HG02973 (cell line): ENCODE measurements at regions not wholly inside any gene's neighbourhood (a gene's known extent, or its start where the extent isn't known, plus 50 kb on each side); places are given as distances from the start of the nearest gene placed in this dataset.
A peak's percentile ranks its signal among the peaks of the same experiment; 100 is the strongest.
"Not testable (repeated sequence)": the region's sequence is repeated elsewhere in the genome, so short reads cannot be mapped to it uniquely, and the experiment has no call there.

ENCODE experiments used
- ATAC-seq: cut with Tn5 transposase; IDR thresholded peaks from one replicate; pipeline ENCODE4 v1.9.1; 2021; ENCODE audit warnings: moderate library complexity; ENCODE audit not compliant: unreplicated experiment

DNA sequence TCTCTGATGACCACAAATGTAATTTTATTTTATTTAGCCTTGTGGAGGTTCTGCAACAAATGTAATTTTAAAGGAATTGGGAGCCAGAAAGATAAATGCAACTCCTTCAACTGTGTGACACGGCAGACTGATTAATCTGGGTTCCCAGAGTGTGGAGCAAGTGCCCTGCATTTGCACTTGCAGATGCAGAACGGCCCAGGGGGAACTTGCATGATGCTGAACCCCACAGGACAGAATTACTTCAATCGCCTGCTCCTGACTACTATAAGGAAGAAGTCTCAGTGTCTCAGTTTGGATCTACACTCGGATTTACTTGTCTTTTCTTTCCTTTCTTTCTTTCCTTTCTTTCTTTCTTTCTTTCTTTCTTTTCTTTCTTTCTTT is 107.2 kb upstream of the ACBD5 start:
- not testable (repeated sequence) for ATAC-seq

DNA sequence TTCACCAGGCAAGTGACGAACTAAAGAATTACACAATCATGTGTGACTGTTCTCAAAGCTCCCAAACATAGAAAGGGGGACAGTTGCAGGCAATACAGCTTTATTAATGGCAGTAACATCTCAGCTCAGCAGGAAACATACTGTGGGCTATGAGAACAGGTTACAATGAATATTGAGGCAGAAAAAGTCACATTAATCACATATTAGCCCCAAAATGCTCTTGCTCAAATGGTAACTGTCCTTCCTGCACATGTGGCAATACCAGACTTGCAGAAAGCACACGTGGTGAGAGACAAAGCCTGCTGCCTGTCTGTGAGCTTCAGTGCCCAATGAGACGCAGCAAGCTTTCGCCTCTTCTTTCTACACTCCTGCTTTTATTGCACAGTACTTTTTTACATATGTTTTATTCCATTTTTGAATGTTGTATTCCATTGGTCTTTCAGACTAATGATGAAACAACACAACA is 104.9 kb upstream of the ACBD5 start:
- ATAC-seq: peak; percentile 49

DNA sequence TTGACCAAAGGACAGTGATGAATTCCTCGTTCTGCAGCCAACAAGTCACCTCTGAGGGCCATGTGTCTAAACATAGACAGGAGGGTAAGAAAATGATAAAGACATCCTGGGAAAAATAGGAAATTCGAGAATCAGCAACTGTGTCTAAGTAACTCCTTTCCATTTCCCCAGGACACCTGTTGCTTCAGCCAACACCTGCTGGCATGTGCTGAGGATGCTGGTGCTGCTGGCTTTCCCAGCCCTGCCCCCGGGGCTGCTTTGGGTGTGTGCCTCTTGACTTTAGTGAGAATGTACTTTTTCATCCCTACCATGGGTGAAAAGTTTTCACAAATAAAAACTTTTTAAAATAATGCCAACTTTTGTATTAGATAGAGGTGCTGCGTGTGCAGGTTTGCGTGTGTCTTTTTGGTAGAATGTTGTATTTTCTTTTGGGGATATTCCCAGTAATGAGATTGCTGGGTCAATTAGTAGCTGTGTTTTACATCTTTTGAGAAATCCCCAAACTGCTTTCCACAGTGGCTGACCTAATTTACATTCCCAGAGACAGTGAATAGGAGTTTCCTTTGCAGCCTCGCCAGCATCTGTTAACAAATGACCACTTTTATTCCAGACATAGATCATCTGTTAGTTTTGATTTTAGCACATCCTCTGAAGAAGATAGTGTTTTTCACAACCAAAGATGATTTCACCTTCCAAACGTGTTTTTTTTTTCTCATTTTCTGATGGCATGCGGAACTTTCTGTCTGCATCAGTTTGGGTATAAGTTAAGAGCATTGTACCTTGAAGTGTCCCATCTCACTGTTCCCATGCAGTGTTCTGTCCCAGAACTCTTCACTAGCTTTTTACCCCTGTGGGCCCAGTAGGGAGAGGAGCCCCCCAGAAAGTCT is 104.2 kb upstream of the ACBD5 start:
- peak; percentile 34 for ATAC-seq

DNA sequence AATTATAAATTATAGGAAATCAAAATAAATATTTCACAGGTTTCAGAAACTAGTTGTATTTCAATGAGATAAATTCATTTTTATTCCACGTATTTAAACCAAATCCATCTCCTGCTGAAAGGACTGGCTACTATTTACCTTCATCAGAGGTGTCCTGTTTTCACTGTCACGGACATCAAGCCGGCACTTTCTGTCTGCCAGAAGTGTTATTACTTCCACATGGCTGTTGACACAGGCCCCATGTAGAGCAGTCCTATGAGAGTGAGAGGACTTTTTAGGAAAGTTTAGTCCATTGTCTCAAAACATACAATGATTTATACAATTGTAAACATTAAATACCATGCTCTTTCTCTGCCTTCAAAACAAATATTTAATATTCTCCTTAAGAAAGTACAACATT is 100.4 kb upstream of the ACBD5 start:
- ATAC-seq: no peak

DNA sequence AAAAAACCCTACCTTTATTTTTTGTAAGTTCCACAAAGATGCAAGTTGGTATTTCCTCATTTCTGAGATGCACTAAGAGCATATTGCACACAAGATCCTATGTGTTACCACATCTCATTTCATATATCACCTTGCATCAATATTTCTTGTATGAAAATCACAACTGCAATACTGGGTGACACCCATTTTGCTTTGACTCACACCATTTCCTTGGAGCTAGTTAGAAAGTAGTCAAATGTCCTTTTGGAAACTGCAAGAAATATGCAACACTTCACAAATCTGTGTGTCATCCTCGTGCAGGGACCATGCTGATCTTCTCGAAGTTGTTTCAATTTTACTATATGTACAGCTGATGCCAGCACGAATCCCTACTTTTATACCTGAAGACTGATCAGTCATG is 94.6 kb upstream of the ACBD5 start:
- not testable (repeated sequence) for ATAC-seq

DNA sequence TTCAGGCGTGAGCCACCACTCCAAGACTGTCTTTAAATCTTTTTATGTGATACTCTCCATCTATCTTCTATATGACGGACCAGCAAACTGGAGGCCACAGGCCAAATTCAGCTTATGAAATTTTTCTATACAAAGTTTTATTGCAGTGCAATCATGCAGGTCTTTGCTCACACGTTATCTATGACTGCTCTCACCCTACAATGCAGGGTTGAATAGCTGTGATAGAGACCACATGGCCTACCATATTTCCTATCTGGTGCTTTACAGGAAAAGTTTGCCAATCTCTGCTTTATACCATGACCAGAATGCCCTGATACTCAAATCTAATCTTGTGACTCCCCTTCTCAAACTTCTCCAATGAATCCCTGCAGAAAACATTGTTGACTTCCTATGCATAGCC is 89.5 kb upstream of the ACBD5 start:
- no peak for ATAC-seq

DNA sequence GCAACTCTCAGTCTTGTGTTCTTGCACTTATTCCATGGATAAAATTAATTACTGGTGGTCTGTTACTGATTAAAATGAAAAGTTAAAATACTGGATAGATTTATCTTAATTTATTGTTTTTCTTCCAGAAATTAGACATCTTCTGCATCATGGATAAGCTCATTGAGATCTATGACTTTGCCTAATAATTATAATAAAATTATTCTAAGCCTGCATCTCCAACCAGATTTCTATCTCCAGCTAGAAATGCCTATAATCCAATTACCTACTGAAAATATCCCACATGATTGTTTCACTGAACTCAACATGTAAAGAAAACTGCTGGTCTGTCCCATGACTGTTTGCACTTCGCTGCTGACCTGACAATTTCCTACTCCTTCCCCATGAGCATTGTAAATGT is 88.3 kb upstream of the ACBD5 start:
- no peak for ATAC-seq

DNA sequence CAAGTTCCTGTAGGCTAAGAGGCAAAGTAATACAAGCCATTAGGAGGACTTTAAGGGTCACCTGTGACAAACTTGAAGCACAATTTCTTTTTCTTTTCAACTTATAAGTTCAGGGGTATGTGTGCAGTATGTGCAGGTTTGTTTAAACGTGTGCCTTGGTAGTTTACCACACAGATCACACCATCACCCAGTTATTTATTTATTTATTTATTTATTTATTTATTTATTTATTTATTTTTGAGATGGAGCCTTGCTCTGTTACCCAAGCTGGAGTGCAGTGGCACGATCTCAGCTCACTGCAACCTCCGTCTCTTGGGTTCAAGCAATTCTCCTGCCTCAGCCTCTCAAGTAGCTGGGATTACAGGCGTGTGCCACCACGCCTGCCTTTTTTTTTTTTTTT is 86.2 kb upstream of the ACBD5 start:
- not testable (repeated sequence) for ATAC-seq

DNA sequence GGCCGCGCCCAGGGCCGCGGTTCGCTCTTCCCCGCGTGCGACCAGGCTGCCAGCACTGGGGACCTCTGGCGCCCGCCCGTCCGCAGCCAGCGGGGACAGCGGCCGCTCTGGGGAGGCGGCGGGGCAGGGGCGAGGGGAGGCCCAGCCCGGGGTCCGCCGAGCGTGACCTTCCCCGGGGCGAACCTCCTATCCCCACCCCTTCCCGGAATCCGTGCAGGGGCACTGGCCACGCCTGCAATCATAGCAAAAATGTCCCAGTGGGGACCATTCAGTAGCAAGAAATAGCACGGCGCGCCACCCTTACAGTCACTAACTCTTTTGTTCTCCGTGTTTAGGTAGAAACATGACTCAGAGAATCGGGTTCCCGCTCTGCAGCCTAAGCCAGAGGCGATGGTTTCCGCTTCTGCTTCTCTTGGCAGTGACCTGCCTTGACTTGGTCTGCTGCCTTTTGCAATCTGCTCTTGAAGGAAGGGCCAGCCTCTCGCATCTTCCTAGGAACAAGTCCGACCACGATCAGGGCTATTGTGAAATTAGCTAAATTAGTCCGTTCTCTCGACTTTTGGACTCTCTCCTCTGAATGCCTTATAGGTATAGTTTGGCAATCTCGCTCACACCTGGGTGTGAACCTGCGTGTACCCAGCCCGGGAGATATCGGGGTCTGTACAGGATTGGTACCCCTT is 79.3 kb upstream of the ACBD5 start:
- ATAC-seq: no peak

DNA sequence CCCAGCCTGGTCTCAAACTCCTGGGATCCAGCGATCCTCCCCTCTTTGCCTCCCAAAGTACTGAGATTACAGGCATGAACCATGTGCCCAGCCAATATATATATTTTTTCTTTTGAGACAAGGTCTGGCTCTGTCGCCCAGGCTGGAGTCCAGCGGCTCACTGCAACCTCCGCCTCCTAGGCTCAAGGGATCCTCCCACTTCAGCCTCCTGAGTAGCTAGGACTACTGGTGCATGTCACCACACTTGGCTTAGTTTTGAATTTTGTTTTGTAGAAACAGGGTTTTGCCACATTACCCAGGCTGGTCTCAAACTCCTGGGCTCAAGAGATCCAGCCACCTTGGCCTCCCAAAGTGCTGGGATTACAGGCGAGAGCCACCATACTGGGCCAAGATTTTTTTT is 78.5 kb upstream of the ACBD5 start:
- not testable (repeated sequence) for ATAC-seq

DNA sequence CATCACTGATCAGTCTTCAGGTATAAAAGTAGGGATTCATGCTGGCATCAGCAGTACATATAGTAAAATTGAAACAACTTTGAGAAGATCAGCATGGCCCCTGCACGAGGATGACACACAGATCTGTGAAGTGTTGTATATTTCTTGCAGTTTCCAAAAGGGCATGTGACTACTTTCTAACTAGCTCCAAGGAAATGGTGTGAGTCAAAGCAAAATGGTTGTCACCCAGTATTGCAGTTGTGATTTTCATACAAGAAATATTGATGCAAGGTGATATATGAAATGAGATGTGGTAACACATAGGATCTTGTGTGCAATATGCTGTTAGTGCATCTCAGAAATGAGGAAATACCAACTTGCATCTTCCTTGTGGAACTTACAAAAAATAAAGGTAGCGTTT is 74.5 kb upstream of the ACBD5 start:
- ATAC-seq: not testable (repeated sequence)

DNA sequence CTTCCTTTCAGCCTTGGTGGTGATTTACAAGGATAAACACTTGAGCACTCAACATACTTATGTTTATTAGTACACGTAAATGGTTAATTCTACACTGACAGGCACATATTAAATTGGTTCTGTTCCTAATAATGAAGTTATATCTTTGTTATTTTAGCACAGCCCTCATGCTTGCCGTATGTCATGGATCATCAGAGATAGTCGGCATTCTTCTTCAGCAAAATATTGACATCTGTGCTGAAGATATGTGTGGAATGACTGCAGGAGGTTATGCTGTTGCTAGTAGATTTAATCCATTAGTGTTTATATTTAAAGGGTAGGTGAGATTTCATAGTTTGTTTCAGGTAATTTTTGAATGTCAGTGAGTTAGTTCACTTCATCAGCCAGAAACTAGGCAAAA is 73.0 kb upstream of the ACBD5 start:
- ATAC-seq: not testable (repeated sequence)

DNA sequence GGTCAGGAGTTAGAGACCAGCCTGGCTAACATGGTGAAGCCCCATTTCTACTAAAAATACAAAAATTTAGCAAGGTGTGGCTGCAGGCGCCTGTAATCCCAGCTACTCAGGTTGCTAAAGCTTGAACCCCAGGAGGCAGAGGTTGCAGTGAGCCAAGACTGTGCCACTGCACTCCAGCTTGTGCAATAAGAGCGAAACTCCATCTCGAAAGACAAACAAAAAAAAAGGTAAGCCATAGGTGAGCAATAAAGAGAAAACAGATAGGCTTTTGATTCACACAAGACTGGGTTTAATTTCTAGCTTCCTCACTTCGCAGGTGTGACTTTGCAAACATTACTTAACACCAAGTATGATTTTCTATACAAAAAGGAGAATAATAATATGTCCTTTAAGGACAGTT is 72.3 kb upstream of the ACBD5 start:
- no peak for ATAC-seq

DNA sequence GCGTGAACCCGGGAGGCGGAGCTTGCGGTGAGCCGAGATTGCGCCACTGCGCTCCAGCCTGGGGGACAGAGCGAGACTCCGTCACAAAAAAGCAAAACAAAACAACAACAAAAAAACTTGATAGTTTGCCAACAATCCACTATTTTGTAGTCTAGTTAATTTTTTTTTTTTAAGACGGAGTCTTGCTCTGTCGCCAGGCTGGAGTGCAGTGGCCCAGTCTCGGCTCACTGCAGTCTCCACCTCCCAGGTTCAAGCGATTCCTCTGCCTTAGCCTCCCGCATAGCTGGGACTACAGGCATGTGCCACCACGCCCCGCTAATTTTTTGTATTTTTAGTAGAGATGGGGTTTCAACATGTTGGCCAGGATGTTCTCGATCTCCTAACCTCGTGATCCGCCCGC is 71.2 kb upstream of the ACBD5 start:
- ATAC-seq: not testable (repeated sequence)

DNA sequence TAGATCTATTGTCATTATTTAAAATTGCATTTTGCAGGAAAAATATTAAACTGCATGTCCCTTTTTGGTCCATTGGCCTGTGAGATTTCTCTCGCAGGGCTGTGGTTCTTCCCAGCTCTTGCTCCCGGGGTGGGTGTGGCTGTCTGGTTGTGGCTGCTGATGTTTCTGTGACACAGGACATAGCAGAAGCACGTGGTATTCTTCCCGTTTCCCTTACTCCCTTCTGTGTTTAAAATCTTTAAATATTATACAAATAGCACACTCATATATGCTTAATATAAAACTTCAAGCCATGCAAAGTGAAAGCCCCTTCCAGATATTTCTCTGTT is 57.9 kb upstream of the ACBD5 start:
- ATAC-seq: not testable (repeated sequence)

DNA sequence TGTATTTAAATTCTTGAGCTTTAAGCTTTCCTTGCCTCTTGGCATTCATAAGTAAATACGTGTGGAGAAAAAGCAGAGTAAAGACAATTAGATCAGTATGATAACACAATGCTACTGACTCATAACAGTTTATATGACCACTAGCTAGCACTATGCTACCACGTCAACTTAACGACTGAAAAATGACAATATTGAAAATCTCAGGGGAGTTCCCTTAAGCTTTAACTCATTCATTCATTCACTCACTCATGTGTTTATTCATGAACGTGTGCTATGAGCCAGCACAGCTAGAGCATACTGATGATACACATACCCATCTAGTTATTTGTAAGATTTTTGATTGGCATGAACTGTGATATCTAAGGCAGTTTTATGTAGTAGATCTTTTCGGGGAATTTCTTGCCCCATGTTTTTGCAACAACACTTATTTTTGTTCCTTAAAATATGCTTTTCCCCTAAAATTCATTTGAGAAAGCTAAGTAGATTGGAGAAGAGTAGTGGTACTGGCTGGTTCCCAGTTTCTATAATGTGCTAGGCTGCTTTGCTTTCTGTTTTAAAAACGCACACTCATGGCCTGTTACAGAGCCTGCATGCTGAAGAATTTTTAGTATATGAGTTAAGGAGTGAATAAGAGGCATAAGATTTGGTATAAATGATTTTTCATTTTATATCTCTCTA is 57.4 kb upstream of the ACBD5 start:
- no peak for ATAC-seq

DNA sequence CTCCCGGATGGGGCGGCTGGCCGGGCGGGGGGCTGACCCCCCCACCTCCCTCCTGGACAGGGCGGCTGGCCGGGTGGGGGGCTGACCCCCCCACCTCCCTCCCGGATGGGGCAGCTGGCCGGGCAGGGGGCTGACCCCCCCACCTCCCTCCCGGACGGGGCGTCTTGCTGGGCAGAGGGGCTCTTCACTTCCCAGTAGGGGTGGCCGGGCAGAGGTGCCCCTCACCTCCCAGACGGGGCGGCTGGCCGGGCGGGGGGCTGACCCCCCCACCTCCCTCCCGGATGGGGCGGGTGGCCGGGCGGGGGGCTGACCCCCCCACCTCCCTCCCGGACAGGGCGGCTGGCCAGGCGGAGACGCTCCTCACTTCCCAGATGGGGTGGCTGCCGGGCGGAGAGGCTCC is 55.7 kb upstream of the ACBD5 start:
- ATAC-seq: not testable (repeated sequence)

DNA sequence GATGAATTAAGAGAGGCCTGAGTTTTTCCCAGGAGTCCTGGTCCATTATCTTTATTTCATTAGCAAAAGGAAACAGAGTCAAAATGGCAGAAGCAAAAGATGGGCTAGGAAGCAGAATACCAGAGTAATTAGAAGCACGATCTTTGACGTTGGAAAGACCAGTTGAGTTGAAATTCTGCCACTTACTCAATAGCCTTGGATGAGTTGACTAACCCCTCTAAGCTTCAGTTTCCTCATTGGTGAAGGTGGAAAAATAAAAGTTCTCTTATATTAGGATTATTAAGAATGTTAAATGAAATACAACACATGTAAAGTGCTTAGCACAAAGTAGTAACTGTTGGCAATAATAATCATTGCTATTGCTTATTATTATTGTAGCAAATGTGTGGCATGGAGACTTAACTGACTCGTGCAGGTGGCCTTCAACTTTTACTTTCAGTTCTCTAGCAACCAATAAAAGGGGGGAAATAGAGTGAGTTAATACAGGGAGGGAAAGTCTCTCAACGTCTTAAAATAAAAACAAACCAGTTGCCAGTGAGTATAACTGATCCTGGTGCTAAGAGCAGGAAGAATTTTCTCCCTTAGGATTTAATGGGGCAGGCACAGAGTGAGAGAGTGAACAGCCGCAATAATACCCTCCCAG is 50.8 kb upstream of the ACBD5 start:
- peak; percentile 78 for ATAC-seq
